Activated T-cell treated with anti-CD3 and anti-CD28 coated beads, Interleukin-2, amount 50 U/mL, for 4 hours (primary cell): ENCODE measurements at regions not wholly inside any gene's neighbourhood (a gene's known extent, or its start where the extent isn't known, plus 50 kb on each side); places are given as distances from the start of the nearest gene placed in this dataset.

Experiments used
- ATAC-seq, 2 donors: fragments of 200-7000 bp; cut with Tn5 transposase; one replicate each; pipeline ENCODE4 v1.10.0; 2021
- DNase-seq: peaks from one replicate; pipeline ENCODE4 v3.0.0-alpha.2; 2020
- H3K27me3 Mint-ChIP-seq: one replicate; pipeline ENCODE4 v1.8.0; 2021; ENCODE audit warnings: low read depth, mixed read lengths
- H3K36me3 Mint-ChIP-seq: one replicate; pipeline ENCODE4 v1.8.0; 2022; ENCODE audit warnings: mixed read lengths; ENCODE audit not compliant: insufficient read depth
- H3K4me1 Mint-ChIP-seq: one replicate; pipeline ENCODE4 v1.8.0; 2021; ENCODE audit warnings: low read depth, mixed read lengths
- H3K4me3 Mint-ChIP-seq: one replicate; pipeline ENCODE4 v1.8.0; 2021; ENCODE audit warnings: mild to moderate bottlenecking, moderate library complexity, mixed read lengths
- H3K9me3 Mint-ChIP-seq: one replicate; pipeline ENCODE4 v1.8.0; 2021; ENCODE audit warnings: mixed read lengths

DNA sequence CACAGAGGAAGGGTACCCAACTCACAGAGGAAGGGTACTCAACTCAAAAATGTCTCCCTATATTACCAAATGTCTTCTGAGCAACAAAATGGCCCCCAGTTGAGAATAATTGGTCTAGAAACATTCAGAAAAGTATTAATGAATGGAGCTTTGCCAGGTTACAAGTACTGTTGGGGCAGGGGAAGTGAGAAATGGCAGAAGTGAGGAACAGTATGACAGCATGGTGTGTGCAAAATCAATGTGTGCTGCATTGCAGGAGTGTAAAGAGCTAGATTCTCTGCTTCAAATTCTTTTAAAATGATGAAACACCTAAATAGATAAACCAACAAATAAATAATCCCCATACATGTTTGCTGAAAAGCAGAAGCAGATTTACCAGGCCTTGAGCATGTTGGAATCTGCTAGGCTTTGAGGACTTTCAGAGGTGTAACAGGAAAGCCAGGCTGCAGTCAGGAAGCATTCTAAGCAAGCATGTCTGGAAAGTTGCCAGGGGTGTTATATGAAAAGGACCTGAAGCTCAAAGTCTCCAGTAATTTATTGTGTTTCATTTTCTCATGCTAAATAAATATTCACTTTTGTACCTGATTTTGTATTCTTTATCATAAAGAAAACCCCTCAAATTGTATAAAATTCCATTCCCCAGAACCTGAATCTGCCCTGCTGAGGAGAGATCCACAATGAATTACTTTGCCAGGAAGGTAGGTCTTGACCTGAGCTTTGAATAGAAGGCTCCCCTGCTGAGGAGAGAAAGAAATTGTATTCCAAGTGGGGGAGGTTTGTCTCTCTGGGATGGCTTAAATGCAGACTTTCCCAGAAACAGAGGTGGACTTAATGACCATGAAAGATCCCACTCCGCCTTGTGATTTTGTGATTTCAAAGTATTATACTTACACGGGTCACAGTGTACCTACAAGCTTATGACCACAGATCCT lies 265.0 kb upstream of the MARCKS start:
- no peaks in the 10 kb centered on the region for H3K36me3 Mint-ChIP-seq
- ATAC-seq = no peak
- no peaks in the 10 kb centered on the region for H3K9me3 Mint-ChIP-seq
- peaks cover 2% of the 10 kb centered on the region for H3K27me3 Mint-ChIP-seq
- no peaks in the 10 kb centered on the region for H3K4me1 Mint-ChIP-seq
- H3K4me3 Mint-ChIP-seq = no peak overlapping the region
- no peak for DNase-seq

GRCh38 chr6:113594726-113595125 lies 262.4 kb upstream of the MARCKS start:
- DNase-seq = no peak
- Mint-ChIP-seq H3K27me3 (peaks cover 2% of the 10 kb centered on the region), H3K4me3 (no peak overlapping the region), H3K9me3 (no peaks in the 10 kb centered on the region), H3K36me3 (no peaks in the 10 kb centered on the region), H3K4me1 (no peaks in the 10 kb centered on the region)
- ATAC-seq = no peak

DNA sequence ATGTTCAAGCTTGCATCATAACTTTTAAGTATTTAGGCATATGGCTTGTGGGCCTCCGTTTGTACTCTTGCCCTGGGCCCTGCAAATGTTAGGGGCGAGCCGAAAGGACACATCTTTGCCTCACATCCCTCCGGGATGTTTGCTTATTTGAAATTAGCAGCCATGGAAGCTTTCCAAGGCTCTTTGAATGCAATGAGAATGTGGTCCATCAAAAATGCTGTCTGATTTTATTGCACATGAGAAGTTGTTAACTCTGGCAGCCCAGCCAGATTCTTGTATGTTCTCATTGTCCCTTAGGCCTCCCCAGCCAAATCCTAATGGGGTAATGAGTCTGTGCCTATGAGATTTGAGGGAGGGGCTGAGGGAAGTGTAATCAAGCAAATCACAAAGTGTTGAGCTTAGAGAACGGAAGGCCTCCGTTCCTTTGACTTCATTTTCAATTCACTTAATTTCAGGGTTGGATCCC lies 261.2 kb upstream of the MARCKS start:
- peaks cover 2% of the 10 kb centered on the region for H3K27me3 Mint-ChIP-seq
- no peaks in the 10 kb centered on the region for H3K4me1 Mint-ChIP-seq
- no peaks in the 10 kb centered on the region for H3K36me3 Mint-ChIP-seq
- H3K4me3 Mint-ChIP-seq = no peak overlapping the region
- DNase-seq = no peak
- ATAC-seq = no peak
- H3K9me3 Mint-ChIP-seq = no peaks in the 10 kb centered on the region

- ATAC-seq (no peak), DNase-seq (no peak)
- no peaks in the 10 kb centered on the region for H3K36me3 Mint-ChIP-seq
- peaks cover 2% of the 10 kb centered on the region for H3K27me3 Mint-ChIP-seq
- no peaks in the 10 kb centered on the region for H3K9me3 Mint-ChIP-seq
- no peaks in the 10 kb centered on the region for H3K4me1 Mint-ChIP-seq
- no peak overlapping the region for H3K4me3 Mint-ChIP-seq
Observed at GRCh38 chr6:113596387-113597230, 260.5 kb upstream of the MARCKS start.

DNA sequence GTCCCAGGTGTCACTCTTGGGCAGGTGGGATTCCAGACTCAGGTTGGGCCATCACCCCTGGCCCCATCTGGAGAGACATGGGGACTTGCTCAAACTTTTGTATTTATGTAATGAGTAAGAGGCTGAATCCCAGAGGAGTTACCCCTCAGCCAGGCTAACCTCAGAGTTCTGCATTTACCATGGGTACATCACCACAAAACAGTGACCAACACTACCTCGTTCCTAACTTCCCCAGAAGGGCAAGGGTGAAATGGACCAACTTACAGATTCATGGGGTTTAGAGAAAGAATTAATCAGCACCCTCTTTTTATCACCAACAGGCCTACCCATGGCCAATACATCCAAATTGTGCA lies 259.9 kb upstream of the MARCKS start:
- Mint-ChIP-seq H3K36me3 (no peaks in the 10 kb centered on the region), H3K4me3 (no peak overlapping the region), H3K4me1 (no peaks in the 10 kb centered on the region), H3K27me3 (peaks cover 2% of the 10 kb centered on the region), H3K9me3 (no peaks in the 10 kb centered on the region)
- DNase-seq = no peak
- no peak for ATAC-seq

DNA sequence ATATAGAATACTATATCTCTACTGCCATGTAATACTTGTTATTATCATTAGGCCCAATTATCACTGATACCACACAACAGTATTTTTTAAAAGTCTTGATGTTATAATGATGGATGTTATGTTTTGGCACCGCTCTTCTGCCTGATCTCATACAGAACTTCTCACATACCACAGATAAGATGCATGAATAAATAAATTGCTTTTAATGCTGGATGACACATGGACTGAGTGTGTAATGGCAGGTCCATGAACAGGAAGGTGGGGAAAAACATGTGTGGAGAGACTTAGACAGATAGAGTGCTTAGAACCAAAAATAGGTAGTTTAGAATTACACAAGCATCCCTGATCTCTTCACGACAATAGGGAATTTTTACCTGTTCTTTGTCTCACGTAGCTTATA lies 258.4 kb upstream of the MARCKS start:
- no peaks in the 10 kb centered on the region for H3K36me3 Mint-ChIP-seq
- peaks cover 2% of the 10 kb centered on the region for H3K27me3 Mint-ChIP-seq
- H3K4me3 Mint-ChIP-seq = no peak overlapping the region
- no peaks in the 10 kb centered on the region for H3K4me1 Mint-ChIP-seq
- no peaks in the 10 kb centered on the region for H3K9me3 Mint-ChIP-seq
- DNase-seq = no peak
- no peak for ATAC-seq

- DNase-seq (no peak), ATAC-seq (no peak)
- Mint-ChIP-seq H3K36me3 (no peaks in the 10 kb centered on the region), H3K27me3 (peaks cover 1% of the 10 kb centered on the region), H3K4me3 (no peak overlapping the region), H3K4me1 (no peaks in the 10 kb centered on the region), H3K9me3 (no peaks in the 10 kb centered on the region)
Observed at GRCh38 chr6:113599444-113599843, 257.7 kb upstream of the MARCKS start.

DNA sequence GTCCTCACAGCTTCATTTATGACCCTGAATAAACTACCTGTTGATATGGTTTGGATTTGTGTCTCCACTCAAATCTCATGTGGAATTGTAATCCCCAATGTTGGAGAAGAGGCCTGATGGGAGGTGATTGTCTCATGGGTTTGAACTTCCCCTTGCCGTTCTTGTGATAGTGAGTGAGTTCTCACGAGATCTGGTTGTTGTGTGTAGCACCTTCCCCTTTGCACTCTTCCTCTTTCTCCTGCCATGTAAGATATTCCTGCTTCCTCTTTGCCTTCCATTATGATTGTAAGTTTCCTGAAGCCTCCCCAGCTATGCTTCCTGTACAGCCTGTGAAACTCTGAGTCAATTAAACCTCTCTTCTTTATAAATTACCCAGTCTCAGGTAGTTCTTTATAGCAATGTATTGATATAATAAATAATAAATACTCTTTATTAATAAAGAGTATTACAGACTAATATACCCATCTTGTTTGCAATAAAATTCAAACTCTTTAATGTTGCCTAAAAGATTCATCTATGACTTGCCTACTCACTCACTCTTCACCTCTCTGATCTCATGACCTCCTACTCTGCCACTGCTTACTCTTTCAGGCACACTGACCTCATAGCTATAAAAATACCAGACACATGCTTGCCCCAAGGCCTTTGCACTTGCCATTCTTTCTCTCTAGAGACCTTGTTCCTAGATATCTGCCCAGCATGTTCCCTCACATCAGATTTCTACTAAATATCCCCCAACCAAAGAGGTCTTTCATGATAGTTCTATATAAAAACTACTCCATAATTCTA lies 256.4 kb upstream of the MARCKS start:
- no peaks in the 10 kb centered on the region for H3K9me3 Mint-ChIP-seq
- no peaks in the 10 kb centered on the region for H3K27me3 Mint-ChIP-seq
- no peak for DNase-seq
- H3K4me3 Mint-ChIP-seq = no peak overlapping the region
- no peaks in the 10 kb centered on the region for H3K4me1 Mint-ChIP-seq
- ATAC-seq = no peak
- H3K36me3 Mint-ChIP-seq = no peaks in the 10 kb centered on the region

DNA sequence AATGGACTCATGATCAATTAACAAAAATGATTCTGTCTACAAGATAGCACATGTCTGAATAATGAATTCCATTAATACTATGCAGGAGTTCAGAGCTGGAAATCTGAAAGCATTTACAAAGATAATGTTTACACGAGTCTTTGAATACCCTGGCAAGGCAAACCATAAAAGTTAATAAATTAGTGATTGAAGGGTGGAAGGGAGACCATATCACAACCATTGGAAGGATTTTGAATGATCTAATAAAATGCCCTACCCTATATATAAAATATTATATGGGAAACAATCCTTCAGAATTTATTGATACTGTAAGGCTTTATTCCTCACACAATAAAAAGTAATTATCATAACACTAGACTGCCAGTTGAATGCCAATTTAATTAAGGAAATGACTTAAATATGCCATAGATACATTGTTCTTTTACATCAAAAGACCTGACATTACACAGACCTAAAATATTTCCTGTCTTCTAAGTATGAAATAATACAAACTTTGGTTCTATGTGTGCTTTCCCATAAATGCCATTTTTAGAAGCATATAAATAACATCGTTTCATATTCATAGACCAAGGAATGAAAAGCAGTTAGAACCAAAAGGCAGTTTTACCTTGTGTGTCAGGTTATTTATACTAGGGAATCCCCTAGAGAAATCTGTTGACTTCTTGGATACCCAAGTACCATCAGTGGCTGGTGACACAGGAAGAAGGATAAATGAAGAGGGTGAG lies 249.2 kb upstream of the MARCKS start:
- no peak for DNase-seq
- Mint-ChIP-seq H3K36me3 (no peaks in the 10 kb centered on the region), H3K27me3 (no peaks in the 10 kb centered on the region), H3K4me1 (no peaks in the 10 kb centered on the region), H3K9me3 (no peaks in the 10 kb centered on the region), H3K4me3 (no peak overlapping the region)
- no peak for ATAC-seq

DNA sequence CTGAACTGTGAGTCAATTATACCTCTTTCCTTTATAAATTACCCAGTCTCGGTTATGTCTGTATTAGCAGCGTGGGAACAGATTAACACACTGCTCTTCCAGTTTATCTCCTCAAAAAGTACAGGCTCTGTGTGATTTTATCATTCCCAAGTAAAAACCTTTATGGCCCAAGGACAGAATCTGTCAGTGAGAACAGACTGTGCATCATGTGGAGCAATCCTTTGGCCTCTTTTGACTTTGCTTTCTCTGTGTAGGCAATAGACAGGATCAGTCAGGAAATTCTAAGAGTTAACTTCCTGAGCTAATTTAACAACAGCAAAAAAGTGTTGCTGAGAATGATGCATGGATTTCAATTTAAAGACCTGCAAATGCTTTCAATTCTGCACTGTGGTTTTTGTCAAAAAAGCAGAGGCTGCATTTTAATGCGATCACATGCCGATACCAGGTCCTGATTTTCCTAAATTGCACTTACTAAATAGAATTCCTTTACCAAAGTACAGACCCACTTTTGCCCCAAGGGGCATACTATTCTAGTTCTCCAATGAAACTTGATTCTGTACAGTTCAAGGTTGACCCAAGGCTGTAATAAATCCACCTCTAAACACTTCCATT lies 246.7 kb upstream of the MARCKS start:
- H3K9me3 Mint-ChIP-seq = peaks cover 4% of the 10 kb centered on the region
- no peak overlapping the region for H3K4me3 Mint-ChIP-seq
- H3K4me1 Mint-ChIP-seq = no peaks in the 10 kb centered on the region
- no peaks in the 10 kb centered on the region for H3K36me3 Mint-ChIP-seq
- no peak for DNase-seq
- no peak for ATAC-seq
- H3K27me3 Mint-ChIP-seq = peaks cover 2% of the 10 kb centered on the region

DNA sequence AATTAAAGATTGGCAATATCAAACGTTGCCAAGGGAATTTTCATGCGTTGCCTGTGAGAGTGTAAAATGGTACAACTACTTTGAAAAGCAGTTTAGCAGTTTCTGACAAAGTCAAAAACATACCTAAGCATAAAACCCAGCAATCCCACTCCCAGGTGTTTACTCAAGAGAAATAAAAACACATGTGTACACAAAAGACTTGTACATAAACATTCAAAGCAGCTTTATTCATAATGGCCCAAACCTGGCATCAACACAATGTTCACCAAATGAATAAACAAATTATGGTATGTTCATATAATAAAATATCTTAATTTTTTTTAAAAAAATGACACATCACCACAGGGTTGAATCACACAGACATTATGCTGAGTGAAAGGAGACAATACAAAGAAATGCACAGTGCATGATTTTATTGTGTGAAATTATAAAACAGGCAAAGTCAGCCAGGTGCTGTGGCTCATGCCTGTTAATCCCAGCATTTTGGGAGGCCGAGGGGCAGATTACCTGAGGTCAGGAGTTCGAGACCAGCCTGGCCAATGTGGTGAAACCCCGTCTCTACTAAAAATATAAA lies 240.4 kb upstream of the MARCKS start:
- H3K36me3 Mint-ChIP-seq = no peaks in the 10 kb centered on the region
- ATAC-seq (no peak), DNase-seq (no peak)
- H3K4me3 Mint-ChIP-seq = no peak overlapping the region
- H3K9me3 Mint-ChIP-seq = peaks cover 4% of the 10 kb centered on the region
- peaks cover 2% of the 10 kb centered on the region for H3K27me3 Mint-ChIP-seq
- no peaks in the 10 kb centered on the region for H3K4me1 Mint-ChIP-seq

GRCh38 chr6:113619077-113619476 lies 238.1 kb upstream of the MARCKS start:
- no peaks in the 10 kb centered on the region for H3K27me3 Mint-ChIP-seq
- ATAC-seq (no peak), DNase-seq (no peak)

DNA sequence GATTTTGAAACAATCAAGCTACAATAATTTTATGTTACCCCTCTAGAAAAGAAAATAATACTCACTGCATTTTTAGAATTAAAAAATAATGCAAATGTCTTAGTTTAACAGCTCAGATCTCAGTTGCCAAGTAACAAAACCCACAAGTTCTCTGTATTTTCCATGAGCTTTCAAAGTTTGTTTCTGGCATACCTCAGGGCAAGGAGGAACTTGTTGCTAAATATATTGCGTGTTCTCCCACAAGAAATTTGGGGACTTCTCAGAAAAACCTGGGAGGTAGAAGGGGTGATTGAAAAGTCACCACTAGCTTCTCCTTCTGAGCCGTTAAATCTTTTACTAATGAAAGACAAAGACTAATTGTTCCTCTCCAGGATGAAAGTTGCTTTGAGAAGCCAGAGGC lies 236.8 kb upstream of the MARCKS start:
- Mint-ChIP-seq H3K36me3 (no peaks in the 10 kb centered on the region), H3K4me1 (no peaks in the 10 kb centered on the region), H3K27me3 (no peaks in the 10 kb centered on the region), H3K9me3 (no peaks in the 10 kb centered on the region), H3K4me3 (no peak overlapping the region)
- DNase-seq (no peak), ATAC-seq (no peak)

More at GRCh38 chr6:113619077-113619476, 238.1 kb upstream of the MARCKS start:
- no peak overlapping the region for H3K4me3 Mint-ChIP-seq
- H3K4me1 Mint-ChIP-seq = no peaks in the 10 kb centered on the region
- H3K36me3 Mint-ChIP-seq = no peaks in the 10 kb centered on the region
- H3K9me3 Mint-ChIP-seq = no peaks in the 10 kb centered on the region
